CD14-positive monocyte (primary cell): ENCODE measurements at regions not wholly inside any gene's neighbourhood (a gene's known extent, or its start where the extent isn't known, plus 50 kb on each side); places are given as distances from the start of the nearest gene placed in this dataset.

Experiments used
- DNase-seq, 3 donors: peaks; one replicate each; pipeline ENCODE4 v3.0.0-alpha.2; 2011 to 2022
- H2AFZ ChIP-seq: 2 replicates; pipeline ENCODE4 v1.6.0; 2012; ENCODE audit warnings: mild to moderate bottlenecking, low read depth, low read length, inconsistent platforms; ENCODE audit not compliant: insufficient read depth, poor library complexity, severe bottlenecking
- H3K27ac ChIP-seq, 2 donors: 1 replicate in 1 of 2; 2 replicates in 1 of 2; pipeline ENCODE4 v1.5.1; 2012 to 2013; ENCODE audit warnings: low read length in 2 of 2, control low read depth in 1 of 2, inconsistent platforms in 1 of 2, low read depth in 1 of 2, mild to moderate bottlenecking in 1 of 2
- H3K27me3 ChIP-seq, 2 donors: one replicate each; pipeline versions ENCODE4 v1.6.0 to v1.6.1; 2011 to 2013; ENCODE audit warnings: low read length in 2 of 2; ENCODE audit not compliant: control insufficient read depth in 2 of 2, insufficient read depth in 2 of 2
- H3K36me3 ChIP-seq, 2 donors: replicated peaks in 1 of 2; 1 replicate in 1 of 2; 2 replicates in 1 of 2; pipeline versions ENCODE4 v1.5.1 to v1.6.1; 2012 to 2013; ENCODE audit warnings: low read length in 2 of 2, control low read depth in 1 of 2, inconsistent platforms in 1 of 2, mild to moderate bottlenecking in 1 of 2; ENCODE audit not compliant: insufficient read depth in 2 of 2, control insufficient read depth in 1 of 2
- H3K4me1 ChIP-seq, 2 donors: 1 replicate in 1 of 2; 2 replicates in 1 of 2; pipeline versions ENCODE4 v1.5.1 to v1.6.1; 2012 to 2013; ENCODE audit warnings: low read length in 2 of 2, control low read depth in 1 of 2, inconsistent platforms in 1 of 2, mild to moderate bottlenecking in 1 of 2, moderate library complexity in 1 of 2; ENCODE audit not compliant: insufficient read depth in 2 of 2, control insufficient read depth in 1 of 2
- H3K4me2 ChIP-seq: replicated peaks from 2 replicates; pipeline ENCODE3; 2012; ENCODE audit warnings: low read length, moderate library complexity, mild to moderate bottlenecking; ENCODE audit not compliant: poor library complexity, severe bottlenecking; ENCODE audit errors: extremely low read depth
- H3K4me3 ChIP-seq, 3 experiments: fragments of 200-600 bp in 1 of 3; sonication (generic) in 1 of 3; replicated peaks in 1 of 3; 1 replicate in 2 of 3; 2 replicates in 1 of 3; pipeline ENCODE4 v1.5.1; 2011 to 2013; ENCODE audit warnings: low read length in 3 of 3, mild to moderate bottlenecking in 3 of 3, control low read depth in 2 of 3, low read depth in 2 of 3, inconsistent platforms in 1 of 3, moderate library complexity in 1 of 3
- H3K79me2 ChIP-seq: 2 replicates; pipeline ENCODE4 v1.6.0; 2012; ENCODE audit warnings: mild to moderate bottlenecking, control low read depth, inconsistent platforms, low read length, moderate library complexity; ENCODE audit not compliant: insufficient read depth
- H3K9ac ChIP-seq: 2 replicates; pipeline ENCODE4 v1.6.0; 2017; ENCODE audit warnings: low read length, mild to moderate bottlenecking; ENCODE audit not compliant: insufficient read depth, poor library complexity, severe bottlenecking
- H3K9me3 ChIP-seq, 2 donors: replicated peaks in 1 of 2; 1 replicate in 1 of 2; 2 replicates in 1 of 2; pipeline versions ENCODE4 v1.5.1 to v1.6.1; 2012 to 2013; ENCODE audit warnings: low read length in 2 of 2, control low read depth in 1 of 2; ENCODE audit not compliant: control insufficient read depth in 1 of 2, insufficient read depth in 1 of 2
- H4K20me1 ChIP-seq: 2 replicates; pipeline ENCODE4 v1.6.0; 2012; ENCODE audit warnings: mild to moderate bottlenecking, low read length, control low read depth, moderate library complexity; ENCODE audit not compliant: insufficient read depth
- H3K27ac Mint-ChIP-seq, 7 donors: one replicate each; pipeline ENCODE4 v1.8.0; 2020; ENCODE audit warnings: mild to moderate bottlenecking in 7 of 7, mixed read lengths in 7 of 7, moderate library complexity in 6 of 7, inconsistent platforms in 2 of 7
- H3K27me3 Mint-ChIP-seq, 3 donors: one replicate each; pipeline ENCODE4 v1.8.0; 2021 to 2022; ENCODE audit warnings: low read depth in 3 of 3, mild to moderate bottlenecking in 3 of 3, mixed read lengths in 3 of 3, moderate library complexity in 3 of 3, inconsistent platforms in 1 of 3
- H3K36me3 Mint-ChIP-seq, 2 donors: one replicate each; pipeline ENCODE4 v1.8.0; 2020; ENCODE audit warnings: mixed read lengths in 2 of 2, inconsistent platforms in 1 of 2, mild to moderate bottlenecking in 1 of 2
- H3K4me1 Mint-ChIP-seq: one replicate; pipeline ENCODE4 v1.8.0; 2020; ENCODE audit warnings: mild to moderate bottlenecking, mixed read lengths
- H3K4me3 Mint-ChIP-seq, 2 donors: one replicate each; pipeline ENCODE4 v1.8.0; 2020; ENCODE audit warnings: mild to moderate bottlenecking in 2 of 2, mixed read lengths in 2 of 2, moderate library complexity in 1 of 2
- H3K9me3 Mint-ChIP-seq, 7 donors: one replicate each; pipeline ENCODE4 v1.8.0; 2020 to 2022; ENCODE audit warnings: mixed read lengths in 7 of 7, mild to moderate bottlenecking in 6 of 7, moderate library complexity in 6 of 7, inconsistent platforms in 2 of 7
- CTCF ChIP-seq: fragments of 200-600 bp; IDR thresholded peaks from one replicate; pipeline ENCODE4 v1.8.0; 2022; ENCODE audit warnings: antibody characterized with exemption, mild to moderate bottlenecking
- WGBS: methylation state at CpG from one replicate; pipeline ENCODE4 v1.1.5; 2013; ENCODE audit warnings: missing lambda C conversion rate; ENCODE audit not compliant: insufficient coverage; 5-methylcytosine and 5-hydroxymethylcytosine counted together
- intact Hi-C, 2 donors: fragments of 100-400 bp; cut with micrococcal nuclease; formaldehyde crosslinking; loops; one replicate each; pipeline versions ENCODE4 v1.15.0 to v1.15.1; 2023

GRCh38 chr10:64731016-64731415 is 1209.8 kb downstream of the REEP3 start:
- H3K36me3 Mint-ChIP-seq = no peaks in the 10 kb centered on the region
- H3K27ac Mint-ChIP-seq = no peak overlapping the region
- H3K4me1 Mint-ChIP-seq = no peaks in the 10 kb centered on the region
- H3K4me1 ChIP-seq = no peaks in the 10 kb centered on the region
- H3K9ac ChIP-seq = no peak overlapping the region
- H3K4me2 ChIP-seq = no peak overlapping the region
- H3K79me2 ChIP-seq = no peaks in the 10 kb centered on the region
- no peak for TF ChIP-seq CTCF
- H3K27me3 ChIP-seq = no peaks in the 10 kb centered on the region
- H3K27ac ChIP-seq = no peak overlapping the region
- no peak overlapping the region for H2AFZ ChIP-seq
- H3K4me3 Mint-ChIP-seq = no peak overlapping the region
- H4K20me1 ChIP-seq = no peaks in the 10 kb centered on the region
- no peaks in the 10 kb centered on the region for H3K36me3 ChIP-seq
- no peak overlapping the region for H3K4me3 ChIP-seq
- no peak for DNase-seq
- H3K9me3 Mint-ChIP-seq = peaks cover 2 to 23% (median 9%) of the 10 kb centered on the region in 7 donors
- intact Hi-C loops = no loop called here
- peaks cover 0 to 4% (median 0%) of the 10 kb centered on the region in 3 donors for H3K27me3 Mint-ChIP-seq
- H3K9me3 ChIP-seq = peaks cover 3% of the 10 kb centered on the region in 2 donors

GRCh38 chr10:64732372-64732957 is 1211.3 kb downstream of the REEP3 start:
- H3K79me2 ChIP-seq = no peaks in the 10 kb centered on the region
- peaks cover 0 to 3% of the 10 kb centered on the region in 2 donors for H3K9me3 ChIP-seq
- no peak overlapping the region for H3K27ac Mint-ChIP-seq
- H3K4me1 Mint-ChIP-seq = no peaks in the 10 kb centered on the region
- H3K27me3 Mint-ChIP-seq = peaks cover 0 to 3% (median 0%) of the 10 kb centered on the region in 3 donors
- no peak for TF ChIP-seq CTCF
- intact Hi-C loops = no loop called here
- H3K36me3 ChIP-seq = no peaks in the 10 kb centered on the region
- no peaks in the 10 kb centered on the region for H3K4me1 ChIP-seq
- no peak overlapping the region for H3K4me2 ChIP-seq
- H3K27ac ChIP-seq = no peak overlapping the region
- no peak overlapping the region for H2AFZ ChIP-seq
- DNase-seq = peak in 1 of 3 donors; percentile 2
- H4K20me1 ChIP-seq = no peaks in the 10 kb centered on the region
- H3K9ac ChIP-seq = no peak overlapping the region
- H3K27me3 ChIP-seq = no peaks in the 10 kb centered on the region
- H3K4me3 ChIP-seq = no peak overlapping the region
- 29% methylated on average over 2 of the region's 8 CpGs for WGBS
- H3K4me3 Mint-ChIP-seq = no peak overlapping the region
- H3K9me3 Mint-ChIP-seq = peaks cover 3 to 17% (median 5%) of the 10 kb centered on the region in 7 donors
- H3K36me3 Mint-ChIP-seq = no peaks in the 10 kb centered on the region
